Body of pancreas (tissue), 4 donors: ENCODE measurements at regions not wholly inside any gene's neighbourhood (a gene's known extent, or its start where the extent isn't known, plus 50 kb on each side); places are given as distances from the start of the nearest gene placed in this dataset.

Experiments
- CTCF ChIP-seq, 7 experiments: fragments of 450-650 bp in 4 of 7; fragments of 200-600 bp in 3 of 7; sonication (generic) in 3 of 7; IDR thresholded peaks; one replicate each; pipeline ENCODE4 v1.5.1; 2016 to 2019; ENCODE audit warnings: antibody characterized with exemption in 7 of 7
- POLR2A ChIP-seq, 3 donors: fragments of 450-650 bp; IDR thresholded peaks; one replicate each; pipeline ENCODE4 v1.6.1; 2016; ENCODE audit warnings: antibody characterized with exemption in 3 of 3, mild to moderate bottlenecking in 2 of 3

- TF ChIP-seq CTCF (IDR thresholded peaks at IDR 0.05) (no peak), POLR2A (IDR thresholded peaks at IDR 0.05) (no peak)
Observed at GRCh38 chr19:31880283-31880682, 465.1 kb upstream of the ZNF507 start.
